Uterus (tissue), 2 donors: ENCODE measurements at regions not wholly inside any gene's neighbourhood (a gene's known extent, or its start where the extent isn't known, plus 50 kb on each side); places are given as distances from the start of the nearest gene placed in this dataset.

Experiments used
- CTCF ChIP-seq, 4 experiments: fragments of 200-600 bp in 2 of 4; fragments of 450-650 bp in 2 of 4; sonication (generic) in 2 of 4; IDR thresholded peaks; one replicate each; pipeline ENCODE4 v1.5.1; 2016 to 2019; ENCODE audit warnings: antibody characterized with exemption in 4 of 4, mild to moderate bottlenecking in 2 of 4, moderate library complexity in 1 of 4
- POLR2A ChIP-seq, 2 donors: fragments of 450-650 bp; IDR thresholded peaks; one replicate each; pipeline ENCODE4 v1.6.1; 2016; ENCODE audit warnings: antibody characterized with exemption in 2 of 2, mild to moderate bottlenecking in 1 of 2, moderate library complexity in 1 of 2

DNA sequence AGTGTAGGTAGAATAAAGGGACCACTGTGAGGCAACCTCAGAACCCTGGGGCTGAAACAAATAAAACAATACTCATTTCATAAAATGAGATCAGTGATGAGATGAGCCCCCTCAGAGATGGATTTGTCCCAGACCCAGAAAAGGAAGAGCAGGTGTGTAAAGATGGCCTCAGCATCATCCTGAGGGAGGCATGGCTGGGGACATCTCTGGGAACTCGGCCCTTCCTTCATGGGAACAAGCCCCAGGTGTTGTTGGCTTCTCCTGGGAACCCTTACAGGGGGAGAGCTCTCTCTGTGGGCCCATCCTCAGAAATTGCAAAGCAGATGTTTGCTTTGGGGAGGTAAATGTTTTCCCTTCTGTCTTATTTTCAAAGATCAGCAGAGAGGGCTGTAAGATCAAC is 133.2 kb upstream of the USP24 start:
- TF ChIP-seq CTCF (IDR thresholded peaks at IDR 0.05) = no peak
- TF ChIP-seq POLR2A (IDR thresholded peaks at IDR 0.05) = no peak
